ENCODE measurements at regions not wholly inside any gene's neighbourhood (a gene's known extent, or its start where the extent isn't known, plus 50 kb on each side); places are given as distances from the start of the nearest gene placed in this dataset.

GRCh38 chr2:60118917-60119316 lies 434.5 kb downstream of the BCL11A start:
- TF ChIP-seq IRF5 (IDR thresholded peaks at IDR 0.05; ENCODE audit: borderline replicate concordance): no peak
- no peak for TF ChIP-seq EED (IDR thresholded peaks at IDR 0.05; ENCODE audit: low read depth)
- TF ChIP-seq NR2C1 (IDR thresholded peaks at IDR 0.05): no peak
- no peak for TF ChIP-seq MEF2A (IDR thresholded peaks at IDR 0.05; ENCODE audit: insufficient read depth, low read depth, low read length)
- TF ChIP-seq NKRF (conservative IDR thresholded peaks at IDR 0.05): no peak
- TF ChIP-seq POLR2AphosphoS5 (IDR thresholded peaks at IDR 0.05; ENCODE audit: low read length): no peak
- TF ChIP-seq MXI1 (IDR thresholded peaks at IDR 0.05; ENCODE audit: low read depth, low read length): no peak
- TF ChIP-seq BCL3 (IDR thresholded peaks at IDR 0.05; ENCODE audit: borderline replicate concordance, insufficient read depth, low read depth, low read length, poor library complexity, severe bottlenecking): no peak
- TF ChIP-seq TBL1XR1 (IDR thresholded peaks at IDR 0.05; ENCODE audit: low read depth, low read length): no peak
- no peak for TF ChIP-seq ATF3 (IDR thresholded peaks at IDR 0.05; ENCODE audit: borderline replicate concordance, extremely low read depth, low read depth, low read length)
- no peak for TF ChIP-seq SMAD5 (IDR thresholded peaks at IDR 0.05; ENCODE audit: low read depth)
- Histone ChIP-seq H3K4me2 (ENCODE audit: control insufficient read depth, insufficient read depth) (no peak overlapping the region), H3K36me3 (ENCODE audit: control insufficient read depth in 2 of 2, insufficient read depth in 2 of 2, low read length in 1 of 2) (no peaks in the 10 kb centered on the region), H3K4me3 (no peak overlapping the region), H4K20me1 (ENCODE audit: control insufficient read depth, insufficient read depth) (no peaks in the 10 kb centered on the region), H3K9me3 (replicated peaks; ENCODE audit: control insufficient read depth, insufficient read depth, low read length) (no peaks in the 10 kb centered on the region; the same call in 2 of the 3 replicates), H3K79me2 (ENCODE audit: control insufficient read depth, insufficient read depth, low read length) (no peaks in the 10 kb centered on the region), H3K27me3 (replicated peaks in 1 of 2; ENCODE audit: control insufficient read depth in 2 of 2, insufficient read depth in 2 of 2, low read length in 1 of 2) (no peaks in the 10 kb centered on the region), H2AFZ (ENCODE audit: control insufficient read depth, low read depth, low read length) (no peak overlapping the region), H3K4me1 (ENCODE audit: control insufficient read depth, insufficient read depth, low read length) (no peaks in the 10 kb centered on the region), H3K9ac (ENCODE audit: control insufficient read depth, insufficient read depth, low read length) (no peak overlapping the region), H3K27ac (ENCODE audit: control insufficient read depth, insufficient read depth) (no peak overlapping the region)
- DNase-seq (ENCODE audit: low read depth, low spot score) (no peak), ATAC-seq (no peak), FAIRE-seq (no peak)
- ChIA-PET CTCF (no interaction called here), RAD21 (ENCODE audit: unreplicated experiment) (no interaction called here), SMC1A (ENCODE audit: uncharacterized antibody, unreplicated experiment) (no interaction called here), POLR2A (no interaction called here)
- 82% methylated on average over 1 of the region's 1 CpG for WGBS (ENCODE audit: insufficient coverage, insufficient replicate concordance, low lambda C conversion rate, missing lambda C conversion rate)
- in situ Hi-C loops (cut with MboI) (no loop called here), intact Hi-C loops (cut with micrococcal nuclease; ENCODE audit: unreplicated experiment) (no loop called here)
- BruUV-seq (replicated peaks): no TSS peak

All from GM12878 (cell line).